Globus pallidus (tissue), 1 donor: ENCODE measurements at regions not wholly inside any gene's neighbourhood (a gene's known extent, or its start where the extent isn't known, plus 50 kb on each side); places are given as distances from the start of the nearest gene placed in this dataset.

Source experiments
- DNase-seq: peaks from one replicate; pipeline ENCODE4 v3.0.0-alpha.2; 2015; ENCODE audit warnings: low spot score

DNA sequence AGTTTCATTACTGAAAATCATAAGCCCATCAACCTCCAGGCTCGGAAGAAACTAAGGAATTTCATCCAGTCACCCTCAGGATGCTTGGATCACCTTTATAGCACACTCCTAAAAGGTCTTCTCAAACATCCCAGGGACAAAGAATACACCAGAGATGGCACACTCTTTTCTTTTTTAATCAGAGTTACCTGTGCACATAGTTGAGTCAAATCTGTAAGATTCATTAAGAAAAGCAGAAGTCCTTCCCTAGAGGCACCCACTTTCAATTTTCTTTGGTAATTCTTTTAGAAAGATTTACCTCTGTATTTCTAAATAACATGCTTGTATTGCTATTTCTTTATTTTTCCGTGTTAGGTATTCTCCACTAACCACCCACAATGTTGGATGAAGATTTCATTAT is 50.6 kb upstream of the IL6 start:
- DNase-seq = no peak

GRCh38 chr7:22675917-22676343 is 51.1 kb upstream of the IL6 start:
- DNase-seq = no peak

DNA sequence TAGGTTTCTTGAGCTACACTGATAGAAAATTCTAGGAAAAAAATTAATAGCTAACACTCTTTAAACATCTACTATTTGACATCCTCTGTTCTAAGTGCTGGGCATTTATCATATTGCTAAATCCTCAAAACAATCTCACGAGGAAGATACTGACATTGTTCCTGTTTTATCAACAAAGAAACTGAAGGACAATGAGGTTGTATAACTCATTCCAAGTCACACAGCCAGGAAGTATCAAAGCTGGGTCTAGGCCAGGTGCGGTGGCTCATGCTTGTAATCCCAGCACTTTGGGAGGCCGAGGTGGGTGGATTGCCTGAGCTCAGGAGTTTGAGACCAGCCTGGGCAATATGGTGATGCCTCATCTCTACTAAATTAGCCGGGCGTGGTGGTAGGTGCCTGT is 51.6 kb upstream of the IL6 start:
- DNase-seq = no peak

- DNase-seq = no peak
These were observed 53.9 kb upstream of the IL6 start for GRCh38 chr7:22672846-22673680.

DNA sequence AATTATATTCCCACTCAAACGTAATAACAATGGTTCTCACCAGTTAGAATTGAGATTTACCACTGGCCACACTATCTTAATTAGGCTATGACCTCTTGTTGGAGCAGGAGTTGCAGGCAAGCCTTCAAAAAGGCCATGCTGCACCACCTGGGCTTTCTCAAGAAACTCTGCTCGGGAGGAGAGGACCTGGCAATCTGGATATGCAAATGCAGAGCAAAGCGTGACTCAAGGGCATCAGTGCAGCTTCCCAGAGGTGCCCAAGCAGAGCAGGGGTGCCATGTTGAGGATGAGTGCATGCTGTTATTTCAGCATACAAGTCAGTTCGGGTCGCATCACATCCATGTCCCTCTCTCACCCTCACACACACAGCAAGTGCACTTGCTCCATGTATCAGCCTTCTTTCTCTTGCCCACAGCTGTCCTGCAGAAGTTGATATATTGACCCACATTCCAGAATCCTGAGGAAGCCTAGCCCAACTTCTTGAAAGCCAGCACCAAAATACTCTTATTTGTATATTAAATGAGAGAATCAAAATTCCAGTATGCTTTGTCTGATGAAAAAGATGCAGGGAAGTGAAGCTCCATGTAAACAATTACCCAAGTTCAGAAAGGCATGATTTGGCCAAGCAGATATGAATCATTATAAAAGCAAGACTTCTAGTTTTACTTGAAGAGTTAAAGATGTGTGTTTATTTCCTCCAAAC is 55.7 kb upstream of the IL6 start:
- DNase-seq = no peak

- DNase-seq = no peak
These were observed 56.6 kb upstream of the IL6 start for GRCh38 chr7:22670422-22670815.

GRCh38 chr7:22669692-22670421 is 57.1 kb upstream of the IL6 start:
- no peak for DNase-seq

DNA sequence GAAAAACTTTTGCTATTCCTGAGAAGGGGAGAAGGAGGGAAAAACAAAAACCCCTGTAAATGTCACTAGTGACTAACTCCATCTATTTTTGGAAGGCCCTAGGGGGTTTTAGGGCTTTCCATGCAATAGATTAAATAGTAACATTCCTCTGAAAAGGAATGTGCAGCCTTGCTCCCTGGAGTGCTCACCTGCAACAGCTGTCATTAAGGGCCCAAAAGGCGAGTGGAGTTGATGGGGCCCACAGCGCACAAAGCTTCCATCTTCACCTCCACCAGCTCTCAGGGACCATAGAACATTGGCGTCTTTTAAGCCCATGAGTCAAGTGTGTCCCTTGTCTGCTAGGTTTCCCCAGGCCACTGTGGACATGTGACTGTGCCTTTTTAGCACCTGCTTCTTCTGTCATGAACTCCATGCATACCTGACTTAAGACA is 58.0 kb upstream of the IL6 start:
- DNase-seq = no peak

DNA sequence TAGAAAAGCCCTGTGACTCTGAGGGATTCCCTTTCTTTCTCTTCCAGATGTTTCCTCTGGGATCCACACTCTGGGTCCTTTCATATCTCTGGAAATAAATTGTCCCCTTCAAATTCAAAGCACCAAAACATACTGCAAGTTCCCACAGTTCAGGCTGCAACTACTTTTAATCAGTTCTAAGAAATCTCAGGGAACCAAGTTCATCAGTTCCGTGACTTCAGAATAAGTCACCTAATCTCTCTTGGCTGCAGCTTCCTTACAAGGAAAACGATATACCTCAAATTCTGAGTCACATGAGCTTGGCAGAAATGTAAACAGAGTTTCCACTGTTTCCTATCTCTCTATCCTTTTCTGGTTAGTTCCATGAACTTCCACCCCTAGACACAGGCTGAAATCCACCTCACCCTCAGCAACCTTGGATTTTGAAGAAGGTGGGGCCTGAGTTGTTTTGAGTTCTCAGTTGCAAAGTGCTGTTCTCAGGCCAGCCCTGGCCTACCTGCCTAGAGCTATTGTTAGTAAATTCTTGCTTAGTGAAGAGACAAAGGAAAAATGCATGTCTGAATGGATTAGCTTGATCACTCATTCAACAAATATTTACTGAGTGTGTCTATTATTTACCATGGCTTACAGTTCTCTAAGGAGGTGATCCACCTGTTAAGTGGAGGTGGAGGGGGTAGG is 59.3 kb upstream of the IL6 start:
- no peak for DNase-seq

GRCh38 chr7:22667187-22667561 is 59.8 kb upstream of the IL6 start:
- no peak for DNase-seq

GRCh38 chr7:22666732-22667131 is 60.3 kb upstream of the IL6 start:
- DNase-seq = no peak

DNA sequence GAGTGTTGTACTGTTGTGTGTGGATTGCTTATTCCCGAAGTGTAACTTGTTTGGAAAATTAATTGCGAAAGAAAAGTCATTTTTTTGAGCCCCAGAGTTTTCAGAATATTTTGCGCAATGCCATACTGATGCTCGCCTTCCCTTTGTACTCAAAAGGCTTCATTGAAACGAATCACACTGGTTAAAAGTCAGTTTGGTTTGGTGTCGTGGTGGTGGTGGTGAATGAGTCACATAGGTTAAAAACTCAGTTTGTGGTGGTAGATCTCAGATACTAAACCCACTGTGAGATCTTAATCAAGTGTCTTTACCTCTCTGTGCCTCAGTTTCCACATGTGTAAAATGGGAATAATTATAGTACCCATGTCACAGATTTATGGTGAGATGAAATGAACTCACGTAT is 61.1 kb upstream of the IL6 start:
- DNase-seq = no peak

DNA sequence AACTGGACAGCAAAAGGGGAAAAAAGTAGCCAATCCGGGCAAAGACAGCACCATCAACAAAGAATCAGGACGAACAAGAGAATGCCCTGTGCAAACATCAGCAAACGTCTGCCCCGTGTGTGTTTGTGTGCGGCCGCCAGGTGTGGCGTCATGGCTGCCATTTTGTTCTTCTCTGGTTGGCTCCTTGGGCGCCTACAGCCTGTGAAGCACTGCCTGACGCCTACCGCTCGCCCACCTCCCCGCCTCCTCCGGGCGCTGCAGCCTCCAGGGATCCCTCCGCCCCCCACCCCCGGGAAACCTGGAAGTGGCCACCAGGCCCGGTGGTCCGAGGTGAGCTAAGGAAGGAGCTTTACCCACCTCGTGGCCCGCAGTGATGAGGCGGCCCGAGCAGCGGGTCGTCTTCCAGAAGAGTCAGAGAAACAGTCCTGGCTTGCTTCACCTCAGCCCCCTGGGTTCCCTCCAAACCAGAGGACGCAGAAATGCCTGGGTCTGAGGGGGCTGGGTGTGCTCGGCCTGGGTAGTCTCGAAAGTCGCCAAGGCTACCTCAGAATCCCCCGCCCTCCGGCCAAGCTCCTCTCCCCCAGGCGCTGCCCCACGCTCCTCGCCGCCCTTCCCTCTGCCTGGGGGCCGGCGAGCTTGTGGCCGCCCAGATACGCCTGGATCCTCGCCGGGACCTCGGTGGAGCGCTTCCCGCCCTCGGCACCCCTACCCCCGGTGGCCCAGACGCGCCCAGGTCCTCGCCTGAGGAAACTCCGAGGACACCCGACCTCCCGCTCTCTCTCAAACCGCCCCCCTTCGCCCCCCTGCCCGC is 61.8 kb upstream of the IL6 start:
- no peak for DNase-seq

- no peak for DNase-seq
These were observed 63.3 kb upstream of the IL6 start for GRCh38 chr7:22663721-22664120.

GRCh38 chr7:22663357-22663718 is 63.7 kb upstream of the IL6 start:
- peak; percentile 8 for DNase-seq

GRCh38 chr7:22662556-22663356 is 64.2 kb upstream of the IL6 start:
- DNase-seq = no peak

DNA sequence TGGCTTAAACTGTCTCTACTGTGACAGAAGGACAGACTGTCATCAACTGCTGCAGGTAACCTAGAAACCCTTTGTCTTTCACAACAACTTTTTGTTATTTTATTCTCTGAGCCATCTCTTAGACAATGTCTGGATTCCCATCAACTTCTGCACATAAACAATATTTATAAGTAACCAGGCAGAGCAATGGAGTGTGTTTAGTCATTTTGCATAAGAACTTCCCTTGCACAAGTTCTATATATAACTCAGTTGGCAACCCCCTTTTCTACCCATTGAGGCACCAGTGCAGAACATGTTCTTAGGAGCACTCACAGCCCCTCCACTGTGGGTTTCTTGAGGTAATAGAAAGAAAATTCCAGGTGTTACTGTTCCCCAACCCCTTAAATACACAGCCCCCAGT is 65.0 kb upstream of the IL6 start:
- DNase-seq = no peak

GRCh38 chr7:22660732-22661131 is 66.3 kb upstream of the IL6 start:
- no peak for DNase-seq

DNA sequence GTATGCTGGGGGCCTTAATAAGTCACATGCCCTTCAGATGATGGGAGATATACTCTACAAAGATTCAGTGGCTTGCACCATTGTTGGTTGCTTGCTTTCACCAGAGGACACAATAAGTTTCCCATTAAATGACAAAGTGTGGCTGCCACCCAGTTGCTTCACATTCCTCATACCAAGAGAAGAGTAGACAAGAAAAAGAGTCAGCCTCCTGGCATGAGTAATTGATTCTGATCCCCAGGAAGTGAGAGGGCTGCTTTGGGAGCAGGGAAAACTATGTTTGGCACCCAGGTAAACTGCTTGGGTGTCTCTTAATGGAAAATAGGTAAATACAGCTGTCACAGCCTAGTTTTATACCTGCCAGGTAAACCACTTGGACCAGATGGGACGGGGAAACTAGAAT is 66.7 kb upstream of the IL6 start:
- DNase-seq = no peak

DNA sequence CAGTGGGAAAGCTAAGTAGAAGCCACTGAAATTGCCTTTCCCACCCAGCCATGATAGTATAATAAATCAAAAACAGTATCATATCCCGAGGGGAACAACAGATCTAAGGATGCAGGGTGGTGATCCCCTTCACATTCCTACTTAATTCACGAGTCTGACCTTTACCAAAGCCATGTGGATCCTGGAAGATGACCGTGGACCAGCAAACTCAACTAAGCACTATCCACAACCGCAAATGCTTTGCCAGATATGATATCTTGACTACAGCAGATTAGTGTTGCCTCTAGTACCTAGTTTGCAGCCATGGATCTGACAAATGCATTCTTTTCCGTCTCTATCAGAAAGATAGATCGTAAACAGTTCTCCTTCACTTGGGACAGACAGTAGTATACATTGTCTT is 67.3 kb upstream of the IL6 start:
- DNase-seq = no peak

GRCh38 chr7:22658031-22658430 is 69.0 kb upstream of the IL6 start:
- DNase-seq = no peak
